SK-N-SH (cell line): ENCODE measurements at regions not wholly inside any gene's neighbourhood (a gene's known extent, or its start where the extent isn't known, plus 50 kb on each side); places are given as distances from the start of the nearest gene placed in this dataset.

Experiments
- CTCF ChIA-PET: fragments of 300-600, 350-600 bp; formaldehyde crosslinking; extraction: SDS; loops from one replicate; lab custom pipeline; 2021; lab: Yijun Ruan, JAX
- POLR2A ChIA-PET: fragments of 350-600 bp; sonication (Branson Sonifier 250); formaldehyde crosslinking; extraction: SDS; loops from one replicate; lab custom pipeline; 2020; ENCODE audit warnings: antibody characterized with exemption, inconsistent platforms; lab: Yijun Ruan, JAX
- DNase-seq: peaks from one replicate; pipeline ENCODE4 v3.0.0; 2012
- H2AFZ ChIP-seq: fragments of 200-600 bp; sonication (generic); 2 replicates; pipeline ENCODE4 v1.8.1; 2016; ENCODE audit warnings: antibody characterized with exemption, mild to moderate bottlenecking, low read depth
- H3F3A ChIP-seq: fragments of 200-600 bp; sonication (generic); replicated peaks from 2 replicates; pipeline ENCODE3; 2016; ENCODE audit warnings: antibody characterized with exemption, mild to moderate bottlenecking; ENCODE audit not compliant: insufficient read depth
- H3K27ac ChIP-seq, 2 experiments: fragments of 200-500 bp in 1 of 2; fragments of 200-600 bp in 1 of 2; sonication (Bioruptor generic) in 1 of 2; sonication (generic), shearing (Covaris generic) in 1 of 2; 2 replicates each; pipeline versions ENCODE4 v1.5.1 to v1.6.1; 2014 to 2016; ENCODE audit warnings: low read depth in 2 of 2, inconsistent platforms in 1 of 2, low read length in 1 of 2, mild to moderate bottlenecking in 1 of 2, mixed read lengths in 1 of 2
- H3K27me3 ChIP-seq: fragments of 200-600 bp; sonication (generic), shearing (Covaris generic); 2 replicates; pipeline ENCODE4 v1.6.1; 2016; ENCODE audit warnings: mixed run types; ENCODE audit not compliant: insufficient read depth
- H3K36me3 ChIP-seq, 2 experiments: fragments of 200-500 bp in 1 of 2; fragments of 200-600 bp in 1 of 2; sonication (Bioruptor generic) in 1 of 2; sonication (generic) in 1 of 2; replicated peaks in 1 of 2; 2 replicates each; pipeline versions ENCODE3 to v1.5.1; 2014 to 2016; ENCODE audit warnings: low read length in 1 of 2, mild to moderate bottlenecking in 1 of 2; ENCODE audit not compliant: insufficient read depth in 2 of 2, control insufficient read depth in 1 of 2
- H3K4me1 ChIP-seq, 2 experiments: fragments of 200-500 bp in 1 of 2; fragments of 200-600 bp in 1 of 2; sonication (Bioruptor generic) in 1 of 2; sonication (generic), shearing (Covaris generic) in 1 of 2; 2 replicates each; pipeline versions ENCODE4 v1.5.1 to v1.6.1; 2014 to 2016; ENCODE audit warnings: low read depth in 1 of 2, low read length in 1 of 2, mixed run types in 1 of 2; ENCODE audit not compliant: insufficient read depth in 2 of 2, control insufficient read depth in 1 of 2
- H3K4me2 ChIP-seq: fragments of 200-600 bp; sonication (generic), shearing (Covaris generic); 2 replicates; pipeline ENCODE4 v1.6.1; 2017; ENCODE audit warnings: mixed run types
- H3K4me3 ChIP-seq, 2 experiments: fragments of 200-500 bp in 1 of 2; fragments of 200-600 bp in 1 of 2; sonication (Bioruptor generic) in 1 of 2; sonication (generic), shearing (Covaris generic) in 1 of 2; 2 replicates each; pipeline versions ENCODE4 v1.5.1 to v1.8.1; 2014 to 2016; ENCODE audit warnings: low read depth in 2 of 2, inconsistent platforms in 1 of 2, low read length in 1 of 2, mild to moderate bottlenecking in 1 of 2, mixed read lengths in 1 of 2, moderate library complexity in 1 of 2
- H3K79me2 ChIP-seq: fragments of 200-600 bp; sonication (generic); 2 replicates; pipeline ENCODE4 v1.8.1; 2017; ENCODE audit warnings: mild to moderate bottlenecking; ENCODE audit not compliant: insufficient read depth
- H3K9ac ChIP-seq: fragments of 200-600 bp; sonication (generic); 2 replicates; pipeline ENCODE4 v1.6.1; 2017; ENCODE audit warnings: mixed run types
- H3K9me2 ChIP-seq: fragments of 200-600 bp; sonication (generic); 2 replicates; pipeline ENCODE4 v1.6.1; 2017; ENCODE audit warnings: mixed run types
- H3K9me3 ChIP-seq: fragments of 200-600 bp; sonication (generic); 2 replicates; pipeline ENCODE4 v1.6.1; 2017; ENCODE audit warnings: mixed run types, mild to moderate bottlenecking, moderate library complexity
- H4K20me1 ChIP-seq: fragments of 200-600 bp; sonication (generic); 2 replicates; pipeline ENCODE4 v1.6.1; 2017; ENCODE audit warnings: mild to moderate bottlenecking, mixed run types; ENCODE audit not compliant: insufficient read depth
- ELF1 ChIP-seq: IDR thresholded peaks from 2 replicates; pipeline ENCODE4 v1.4.0; 2012
- FOSL2 ChIP-seq: IDR thresholded peaks from 2 replicates; pipeline ENCODE4 v1.4.0; 2012; ENCODE audit warnings: low read depth, mild to moderate bottlenecking, moderate library complexity, borderline replicate concordance
- GABPA ChIP-seq: IDR thresholded peaks from 2 replicates; pipeline ENCODE4 v1.4.0; 2012; ENCODE audit warnings: low read depth, mild to moderate bottlenecking
- GATA2 ChIP-seq: sonication (generic); formaldehyde crosslinking; IDR thresholded peaks from 2 replicates; pipeline ENCODE4 v1.5.0; 2020; ENCODE audit warnings: mild to moderate bottlenecking, missing genetic modification reagents
- JUND ChIP-seq: IDR thresholded peaks from 2 replicates; pipeline ENCODE4 v1.4.0; 2012
- MXI1 ChIP-seq: IDR thresholded peaks from 2 replicates; pipeline ENCODE4 v1.6.1; 2012; ENCODE audit warnings: mild to moderate bottlenecking, low read depth, low read length, improper control_type of control experiment
- NFIC ChIP-seq: IDR thresholded peaks from 2 replicates; pipeline ENCODE4 v1.4.0; 2012; ENCODE audit warnings: borderline replicate concordance
- POLR2AphosphoS5 ChIP-seq: IDR thresholded peaks from 2 replicates; pipeline ENCODE4 v1.6.1; 2012; ENCODE audit warnings: low read depth, low read length
- RCOR1 ChIP-seq: fragments of 150-350 bp; IDR thresholded peaks from 2 replicates; pipeline ENCODE4 v1.6.1; 2017; ENCODE audit warnings: antibody characterized with exemption, low read length
- RXRA ChIP-seq: IDR thresholded peaks from 2 replicates; pipeline ENCODE4 v1.4.0; 2012; ENCODE audit warnings: low read depth, mild to moderate bottlenecking, borderline replicate concordance
- SIN3A ChIP-seq: IDR thresholded peaks from 2 replicates; pipeline ENCODE4 v1.6.1; 2012; ENCODE audit warnings: low read depth, mild to moderate bottlenecking, low read length, moderate library complexity, borderline replicate concordance
- SMC3 ChIP-seq: IDR thresholded peaks from 2 replicates; pipeline ENCODE4 v1.6.1; 2012; ENCODE audit warnings: low read depth, low read length, improper control_type of control experiment
- TEAD4 ChIP-seq: IDR thresholded peaks from 2 replicates; pipeline ENCODE4 v1.4.0; 2012; ENCODE audit warnings: mild to moderate bottlenecking, borderline replicate concordance; ENCODE audit not compliant: insufficient read depth
- YY1 ChIP-seq: IDR thresholded peaks from 2 replicates; pipeline ENCODE4 v1.4.0; 2012; ENCODE audit warnings: low read depth, mild to moderate bottlenecking
- WGBS: methylation state at CpG from one replicate; pipeline ENCODE4 v1.1.6; 2017; ENCODE audit warnings: low lambda C conversion rate; 5-methylcytosine and 5-hydroxymethylcytosine counted together
- TF ChIP-seq, protein P1 (sequence below): IDR thresholded peaks from 2 replicates; pipeline ENCODE4 v1.4.0; 2012; ENCODE audit warnings: low read depth, borderline replicate concordance
- TF ChIP-seq, protein P2 (sequence below): IDR thresholded peaks from 2 replicates; pipeline ENCODE4; 2012
- TF ChIP-seq, protein P3 (sequence below): IDR thresholded peaks from 2 replicates; pipeline ENCODE4 v1.4.0; 2012; ENCODE audit warnings: low read depth
- TF ChIP-seq, protein P4 (sequence below): IDR thresholded peaks from 2 replicates; pipeline ENCODE4 v1.6.1; 2012; ENCODE audit warnings: mild to moderate bottlenecking, low read depth, low read length, moderate library complexity
- TF ChIP-seq, protein P5 (sequence below): IDR thresholded peaks from 2 replicates; pipeline ENCODE4 v1.4.0; 2012; ENCODE audit warnings: low read depth, borderline replicate concordance

DNA sequence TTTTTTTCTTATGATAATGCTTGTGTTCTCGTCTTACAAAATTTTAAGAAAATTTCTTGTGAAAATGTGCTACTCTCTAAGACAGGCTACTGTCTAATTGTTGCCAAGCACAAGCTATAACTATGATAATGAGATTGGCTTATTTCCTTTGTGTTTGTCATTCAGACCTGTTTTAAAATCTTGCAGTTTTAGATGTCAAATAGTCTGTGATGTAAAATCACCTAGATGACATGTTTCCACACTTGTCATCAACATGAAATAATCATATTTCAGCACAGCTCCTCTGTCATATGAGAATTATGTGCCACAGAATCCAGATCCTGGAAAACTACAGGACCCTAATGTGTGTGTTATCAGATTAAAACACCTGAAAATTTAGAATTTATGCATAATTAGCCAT, 539.7 kb downstream of the USP25 start:
- Histone ChIP-seq H3K9ac (no peak overlapping the region), H4K20me1 (no peaks in the 10 kb centered on the region), H3K4me2 (no peak overlapping the region), H3K27ac (no peak overlapping the region), H3K4me3 (no peak overlapping the region), H3F3A (no peaks in the 10 kb centered on the region), H3K9me3 (no peaks in the 10 kb centered on the region), H3K4me1 (no peaks in the 10 kb centered on the region), H3K9me2 (no peaks in the 10 kb centered on the region), H3K36me3 (no peaks in the 10 kb centered on the region), H3K79me2 (no peaks in the 10 kb centered on the region), H2AFZ (no peak overlapping the region), H3K27me3 (no peaks in the 10 kb centered on the region)
- ChIA-PET POLR2A (no interaction called here), CTCF (interaction anchor here (0.9 kb wide), 1 partner anchor 11 kb away, joined by 3 read pairs; no protein-coding TSS in a partner anchor)
- DNase-seq: no peak
- 31% methylated on average over 1 of the region's 1 CpG for WGBS
- no peak for TF ChIP-seq POLR2AphosphoS5
- no peak for TF ChIP-seq JUND
- no peak for TF ChIP-seq RXRA
- no peak for TF ChIP-seq NFIC

DNA sequence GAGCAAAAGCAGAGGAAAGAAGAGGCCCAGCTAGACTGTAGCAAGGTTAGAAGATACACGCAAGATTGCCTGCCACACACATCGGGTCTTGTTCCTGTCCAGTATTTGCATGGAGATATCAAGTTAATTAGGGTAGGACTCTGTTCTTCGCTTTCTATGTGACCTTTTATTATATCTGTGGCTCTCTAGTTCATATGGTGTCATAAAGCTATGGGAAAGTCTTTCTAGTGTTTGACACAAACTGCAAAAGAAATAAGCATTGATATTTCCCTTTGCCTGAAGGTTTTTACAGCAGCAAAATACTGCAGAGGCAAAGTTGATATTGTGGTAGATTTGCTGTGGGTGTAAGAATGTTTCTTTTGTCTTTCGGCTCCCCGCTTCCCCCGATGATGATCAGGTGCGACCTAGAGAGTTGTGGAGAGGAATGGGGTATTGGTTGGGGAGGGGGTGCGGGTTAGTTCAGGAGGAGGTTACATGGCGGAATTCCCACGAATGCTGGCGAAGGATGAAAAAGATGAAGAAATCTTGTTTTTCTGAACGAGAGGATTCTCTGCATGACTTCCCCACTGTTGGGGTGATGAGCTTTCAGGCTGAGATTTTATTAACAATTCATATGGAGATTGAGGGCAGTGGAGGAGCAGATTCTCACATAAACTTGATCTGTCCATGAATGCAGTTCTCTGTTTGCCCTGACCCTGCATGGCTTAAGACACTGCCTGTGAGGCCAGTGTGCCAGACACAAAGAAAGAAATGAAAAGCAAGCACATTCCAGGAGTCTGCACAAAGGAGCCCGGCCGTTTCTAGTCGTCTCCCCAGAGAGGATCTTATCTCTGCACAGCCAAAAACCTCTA, 550.2 kb downstream of the USP25 start:
- Histone ChIP-seq H4K20me1 (no peaks in the 10 kb centered on the region), H3K9me2 (no peaks in the 10 kb centered on the region), H3F3A (no peaks in the 10 kb centered on the region), H3K9me3 (no peaks in the 10 kb centered on the region), H3K4me1 (no peaks in the 10 kb centered on the region), H2AFZ (no peak overlapping the region), H3K27me3 (no peaks in the 10 kb centered on the region), H3K36me3 (no peaks in the 10 kb centered on the region), H3K4me2 (no peak overlapping the region), H3K79me2 (no peaks in the 10 kb centered on the region), H3K4me3 (no peak overlapping the region), H3K9ac (no peak overlapping the region), H3K27ac (no peak overlapping the region)
- no peak for DNase-seq
- CTCF ChIA-PET: no interaction called here
- WGBS: 70% methylated on average over 15 of the region's 15 CpGs
- POLR2A ChIA-PET: no interaction called here
- TF ChIP-seq TEAD4: no peak
- TF ChIP-seq GABPA: no peak
- no peak for TF ChIP-seq GATA2 (CRISPR knock-in tag)
- TF ChIP-seq, protein P1, sequence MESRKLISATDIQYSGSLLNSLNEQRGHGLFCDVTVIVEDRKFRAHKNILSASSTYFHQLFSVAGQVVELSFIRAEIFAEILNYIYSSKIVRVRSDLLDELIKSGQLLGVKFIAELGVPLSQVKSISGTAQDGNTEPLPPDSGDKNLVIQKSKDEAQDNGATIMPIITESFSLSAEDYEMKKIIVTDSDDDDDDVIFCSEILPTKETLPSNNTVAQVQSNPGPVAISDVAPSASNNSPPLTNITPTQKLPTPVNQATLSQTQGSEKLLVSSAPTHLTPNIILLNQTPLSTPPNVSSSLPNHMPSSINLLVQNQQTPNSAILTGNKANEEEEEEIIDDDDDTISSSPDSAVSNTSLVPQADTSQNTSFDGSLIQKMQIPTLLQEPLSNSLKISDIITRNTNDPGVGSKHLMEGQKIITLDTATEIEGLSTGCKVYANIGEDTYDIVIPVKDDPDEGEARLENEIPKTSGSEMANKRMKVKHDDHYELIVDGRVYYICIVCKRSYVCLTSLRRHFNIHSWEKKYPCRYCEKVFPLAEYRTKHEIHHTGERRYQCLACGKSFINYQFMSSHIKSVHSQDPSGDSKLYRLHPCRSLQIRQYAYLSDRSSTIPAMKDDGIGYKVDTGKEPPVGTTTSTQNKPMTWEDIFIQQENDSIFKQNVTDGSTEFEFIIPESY: no peak
- no peak for TF ChIP-seq NFIC
- TF ChIP-seq YY1: no peak
- TF ChIP-seq, protein P2, sequence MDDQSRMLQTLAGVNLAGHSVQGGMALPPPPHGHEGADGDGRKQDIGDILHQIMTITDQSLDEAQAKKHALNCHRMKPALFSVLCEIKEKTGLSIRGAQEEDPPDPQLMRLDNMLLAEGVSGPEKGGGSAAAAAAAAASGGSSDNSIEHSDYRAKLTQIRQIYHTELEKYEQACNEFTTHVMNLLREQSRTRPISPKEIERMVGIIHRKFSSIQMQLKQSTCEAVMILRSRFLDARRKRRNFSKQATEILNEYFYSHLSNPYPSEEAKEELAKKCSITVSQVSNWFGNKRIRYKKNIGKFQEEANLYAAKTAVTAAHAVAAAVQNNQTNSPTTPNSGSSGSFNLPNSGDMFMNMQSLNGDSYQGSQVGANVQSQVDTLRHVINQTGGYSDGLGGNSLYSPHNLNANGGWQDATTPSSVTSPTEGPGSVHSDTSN: no peak
- TF ChIP-seq ELF1: no peak
- no peak for TF ChIP-seq RXRA
- no peak for TF ChIP-seq SIN3A
- TF ChIP-seq MXI1: no peak
- no peak for TF ChIP-seq SMC3
- no peak for TF ChIP-seq FOSL2
- TF ChIP-seq, protein P3, sequence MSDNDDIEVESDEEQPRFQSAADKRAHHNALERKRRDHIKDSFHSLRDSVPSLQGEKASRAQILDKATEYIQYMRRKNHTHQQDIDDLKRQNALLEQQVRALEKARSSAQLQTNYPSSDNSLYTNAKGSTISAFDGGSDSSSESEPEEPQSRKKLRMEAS: no peak
- no peak for TF ChIP-seq POLR2AphosphoS5
- TF ChIP-seq, protein P4, sequence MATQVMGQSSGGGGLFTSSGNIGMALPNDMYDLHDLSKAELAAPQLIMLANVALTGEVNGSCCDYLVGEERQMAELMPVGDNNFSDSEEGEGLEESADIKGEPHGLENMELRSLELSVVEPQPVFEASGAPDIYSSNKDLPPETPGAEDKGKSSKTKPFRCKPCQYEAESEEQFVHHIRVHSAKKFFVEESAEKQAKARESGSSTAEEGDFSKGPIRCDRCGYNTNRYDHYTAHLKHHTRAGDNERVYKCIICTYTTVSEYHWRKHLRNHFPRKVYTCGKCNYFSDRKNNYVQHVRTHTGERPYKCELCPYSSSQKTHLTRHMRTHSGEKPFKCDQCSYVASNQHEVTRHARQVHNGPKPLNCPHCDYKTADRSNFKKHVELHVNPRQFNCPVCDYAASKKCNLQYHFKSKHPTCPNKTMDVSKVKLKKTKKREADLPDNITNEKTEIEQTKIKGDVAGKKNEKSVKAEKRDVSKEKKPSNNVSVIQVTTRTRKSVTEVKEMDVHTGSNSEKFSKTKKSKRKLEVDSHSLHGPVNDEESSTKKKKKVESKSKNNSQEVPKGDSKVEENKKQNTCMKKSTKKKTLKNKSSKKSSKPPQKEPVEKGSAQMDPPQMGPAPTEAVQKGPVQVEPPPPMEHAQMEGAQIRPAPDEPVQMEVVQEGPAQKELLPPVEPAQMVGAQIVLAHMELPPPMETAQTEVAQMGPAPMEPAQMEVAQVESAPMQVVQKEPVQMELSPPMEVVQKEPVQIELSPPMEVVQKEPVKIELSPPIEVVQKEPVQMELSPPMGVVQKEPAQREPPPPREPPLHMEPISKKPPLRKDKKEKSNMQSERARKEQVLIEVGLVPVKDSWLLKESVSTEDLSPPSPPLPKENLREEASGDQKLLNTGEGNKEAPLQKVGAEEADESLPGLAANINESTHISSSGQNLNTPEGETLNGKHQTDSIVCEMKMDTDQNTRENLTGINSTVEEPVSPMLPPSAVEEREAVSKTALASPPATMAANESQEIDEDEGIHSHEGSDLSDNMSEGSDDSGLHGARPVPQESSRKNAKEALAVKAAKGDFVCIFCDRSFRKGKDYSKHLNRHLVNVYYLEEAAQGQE: no peak
- TF ChIP-seq, protein P5, sequence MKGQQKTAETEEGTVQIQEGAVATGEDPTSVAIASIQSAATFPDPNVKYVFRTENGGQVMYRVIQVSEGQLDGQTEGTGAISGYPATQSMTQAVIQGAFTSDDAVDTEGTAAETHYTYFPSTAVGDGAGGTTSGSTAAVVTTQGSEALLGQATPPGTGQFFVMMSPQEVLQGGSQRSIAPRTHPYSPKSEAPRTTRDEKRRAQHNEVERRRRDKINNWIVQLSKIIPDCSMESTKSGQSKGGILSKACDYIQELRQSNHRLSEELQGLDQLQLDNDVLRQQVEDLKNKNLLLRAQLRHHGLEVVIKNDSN: no peak
- no peak for TF ChIP-seq RCOR1
